A673 (cell line): ENCODE measurements at regions not wholly inside any gene's neighbourhood (a gene's known extent, or its start where the extent isn't known, plus 50 kb on each side); places are given as distances from the start of the nearest gene placed in this dataset.

Experiments used
- CTCF ChIP-seq: fragments of 300-800, 200-600 bp; sonication (generic); conservative IDR thresholded peaks from 2 replicates; pipeline ENCODE4 v1.5.1; 2017; ENCODE audit warnings: low read depth, mild to moderate bottlenecking, antibody characterized with exemption, low read length, moderate library complexity, mixed read lengths
- EZH2 ChIP-seq: fragments of 200-600 bp; sonication (generic); IDR thresholded peaks from 2 replicates; pipeline ENCODE4 v1.6.1; 2017; ENCODE audit warnings: borderline replicate concordance, low read depth, mild to moderate bottlenecking, mixed read lengths, antibody characterized with exemption, low read length; ENCODE audit not compliant: poor library complexity, severe bottlenecking

- TF ChIP-seq CTCF (no peak), EZH2 (no peak)
These were observed 108.9 kb downstream of the UNCX start for GRCh38 chr7:1341361-1342089.
